Cardiac septum (tissue), 1 donor: ENCODE measurements at regions not wholly inside any gene's neighbourhood (a gene's known extent, or its start where the extent isn't known, plus 50 kb on each side); places are given as distances from the start of the nearest gene placed in this dataset.

Experiments used
- DNase-seq: peaks from one replicate; pipeline ENCODE4 v3.0.0-alpha.2; 2020; ENCODE audit warnings: low spot score
- intact Hi-C: fragments of 100-400 bp; cut with DNase I; formaldehyde crosslinking; loops from one replicate; pipeline ENCODE4 v1.14.0; 2022
- donor health status: DM: no; HTN: no; CAD: no.

DNA sequence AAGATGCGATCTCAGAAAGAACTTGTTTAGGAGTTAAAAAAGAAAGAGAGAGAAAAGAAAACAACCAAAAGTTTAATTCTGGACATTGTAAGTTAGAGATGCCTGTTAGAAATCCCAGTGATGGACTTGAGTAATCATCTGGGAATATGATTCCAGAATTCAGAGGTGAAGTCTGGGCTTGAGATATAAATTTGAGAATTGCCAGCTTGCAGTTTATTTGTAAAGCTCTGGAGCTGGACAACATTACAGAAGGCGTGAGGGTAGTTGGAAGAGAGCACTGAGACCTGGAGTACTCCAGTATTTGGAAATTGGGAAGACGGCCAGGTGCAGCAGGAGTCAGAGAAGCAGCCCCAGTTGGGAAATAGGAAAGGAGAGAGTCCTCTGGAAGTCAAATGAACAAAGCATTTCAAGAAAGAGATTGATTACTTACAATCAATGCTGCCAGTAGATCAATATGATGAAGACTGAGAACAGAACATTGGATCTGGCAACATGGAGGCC, 128.8 kb upstream of the ARHGAP28 start:
- intact Hi-C loops: no loop called here
- no peak for DNase-seq

- DNase-seq: no peak
- intact Hi-C loops: no loop called here
Measured at GRCh38 chr18:6601241-6601640, 128.3 kb upstream of the ARHGAP28 start.

- intact Hi-C loops: no loop called here
- DNase-seq: no peak
Measured at GRCh38 chr18:6602365-6602764, 127.2 kb upstream of the ARHGAP28 start.

- intact Hi-C loops: no loop called here
- no peak for DNase-seq
Measured at GRCh38 chr18:6604573-6604941, 125.0 kb upstream of the ARHGAP28 start.

DNA sequence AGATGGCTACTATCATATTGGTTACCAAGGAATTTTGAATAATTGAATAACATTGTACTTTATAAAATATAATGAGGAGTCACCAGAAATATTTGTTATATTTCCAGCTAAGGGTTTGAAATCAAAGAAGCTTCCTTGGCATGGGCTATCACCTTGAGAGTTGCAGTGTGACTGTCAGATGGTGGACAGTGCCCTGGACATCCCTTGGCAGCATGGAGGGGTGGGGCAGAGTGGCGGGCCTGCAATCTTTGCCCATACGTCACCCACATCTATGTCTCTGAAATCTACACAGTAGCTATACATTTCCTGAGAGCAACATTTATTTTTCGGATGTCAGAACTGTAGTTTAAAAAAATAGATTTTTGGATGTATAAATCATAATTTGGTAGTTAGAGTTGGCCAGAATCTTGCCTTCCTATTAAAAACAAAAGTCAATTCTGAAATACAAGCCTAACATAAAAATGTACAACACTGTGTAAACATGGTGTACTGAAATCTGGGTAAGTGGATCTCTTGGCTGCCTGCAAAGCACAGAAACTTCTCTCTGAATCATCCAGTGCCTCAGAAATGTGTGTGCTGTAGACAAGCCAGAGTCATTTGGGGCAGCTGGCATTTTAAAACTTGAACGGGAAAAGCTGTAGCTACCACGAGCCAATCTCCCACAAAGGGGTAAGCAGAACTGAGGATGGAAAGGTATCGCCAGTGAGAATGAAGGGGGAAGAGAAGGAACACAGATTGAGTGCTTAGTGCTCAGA, 124.2 kb upstream of the ARHGAP28 start:
- intact Hi-C loops: no loop called here
- no peak for DNase-seq

DNA sequence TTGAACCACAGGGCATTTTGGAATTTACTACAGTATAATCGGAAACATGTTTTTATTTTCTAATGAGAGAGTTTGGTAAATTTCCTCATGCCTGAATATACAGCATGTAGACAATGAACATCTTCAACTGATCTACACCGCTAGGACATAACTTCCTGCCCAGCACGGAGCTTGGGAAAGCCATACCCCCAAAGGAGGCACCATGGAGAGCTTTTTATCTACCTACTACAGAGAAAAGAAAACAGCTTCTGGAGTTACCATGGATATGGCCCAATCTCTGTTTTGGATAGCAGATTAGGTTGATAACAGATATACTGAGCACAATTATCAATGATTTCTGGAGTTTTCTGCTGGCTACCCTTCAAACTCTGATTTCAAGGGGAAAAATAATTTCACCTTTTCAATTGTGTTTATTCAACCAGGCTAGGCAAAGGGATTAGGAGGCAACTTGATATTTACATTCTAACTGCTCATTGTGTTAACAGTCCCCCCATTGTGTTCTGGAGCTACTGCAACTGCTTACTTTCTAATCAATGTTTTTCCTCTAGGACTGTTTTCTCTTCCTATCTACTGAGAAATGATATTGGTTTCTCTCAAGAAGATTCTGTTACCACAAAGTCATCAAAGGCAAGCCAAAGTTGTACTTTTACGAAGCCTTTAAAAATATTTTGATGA, 123.0 kb upstream of the ARHGAP28 start:
- intact Hi-C loops: no loop called here
- no peak for DNase-seq

GRCh38 chr18:6607343-6607742, 122.2 kb upstream of the ARHGAP28 start:
- DNase-seq: no peak
- intact Hi-C loops: no loop called here

DNA sequence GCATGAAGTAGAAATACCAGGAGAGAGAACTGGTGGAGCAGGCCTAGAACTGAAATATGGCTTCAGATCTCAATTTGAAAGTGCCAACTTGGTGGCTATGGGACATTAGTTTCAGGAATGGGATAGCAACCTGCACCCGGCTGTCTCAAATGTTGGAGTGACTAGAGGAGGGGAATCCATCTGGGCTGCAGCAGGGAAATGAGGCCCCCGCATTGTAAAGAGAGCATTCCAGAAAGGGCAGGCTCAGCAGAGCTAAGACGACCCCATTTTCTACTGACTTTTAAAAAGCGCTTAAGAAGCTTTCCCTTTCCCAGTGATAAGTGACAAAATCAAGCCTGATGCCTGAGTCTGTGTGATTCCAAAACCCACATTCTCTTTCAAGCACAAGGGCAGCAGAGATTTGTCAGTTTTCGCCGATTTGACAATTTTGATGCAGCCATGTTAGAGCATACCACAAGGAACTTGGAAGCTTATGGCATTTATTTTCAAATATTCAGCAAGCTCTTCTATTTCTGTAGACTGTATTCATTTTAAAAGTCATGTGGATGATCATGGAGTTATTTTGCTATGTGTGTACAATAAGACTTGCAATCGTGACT, 119.8 kb upstream of the ARHGAP28 start:
- intact Hi-C loops: no loop called here
- no peak for DNase-seq

- intact Hi-C loops: no loop called here
- no peak for DNase-seq
Measured at GRCh38 chr18:6610466-6610865, 119.0 kb upstream of the ARHGAP28 start.

DNA sequence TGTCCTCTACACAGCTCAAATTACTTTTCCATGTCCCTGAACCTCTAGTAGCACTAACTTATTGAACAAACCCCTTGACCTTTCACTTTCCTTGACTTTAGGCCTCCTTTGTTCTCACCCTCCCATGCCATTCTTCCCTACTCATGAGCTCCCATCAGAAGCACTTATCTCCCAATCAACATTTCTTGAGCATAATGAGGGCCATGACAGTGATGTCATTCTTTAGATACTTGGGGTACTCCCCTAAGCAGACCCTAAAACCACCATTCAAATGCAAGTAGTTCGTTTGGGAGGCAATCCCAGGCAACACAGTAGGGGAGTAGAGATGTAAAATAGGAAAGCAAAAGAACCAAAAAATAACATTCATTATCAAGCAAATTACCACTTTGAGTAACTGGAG, 115.9 kb upstream of the ARHGAP28 start:
- DNase-seq: no peak
- intact Hi-C loops: no loop called here

DNA sequence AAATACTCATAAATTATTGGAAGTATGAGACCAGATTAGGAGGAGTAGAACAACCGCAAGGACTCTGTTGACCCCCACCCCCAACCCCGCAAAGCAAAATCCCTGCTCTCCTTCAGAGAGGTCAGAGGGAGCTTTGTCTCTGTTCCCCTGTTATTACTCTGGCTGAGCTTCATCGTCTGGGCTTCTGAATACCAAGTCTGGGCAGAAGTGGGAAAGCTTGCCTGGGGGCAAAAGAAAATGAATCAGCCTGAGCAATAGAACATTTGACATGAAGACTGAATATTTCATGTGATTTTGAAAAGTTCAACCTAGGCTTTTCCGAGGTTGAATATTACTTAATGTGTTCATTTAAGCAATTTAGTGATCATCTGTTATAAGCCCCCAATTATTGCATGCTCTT, 114.6 kb upstream of the ARHGAP28 start:
- DNase-seq: no peak
- intact Hi-C loops: no loop called here

DNA sequence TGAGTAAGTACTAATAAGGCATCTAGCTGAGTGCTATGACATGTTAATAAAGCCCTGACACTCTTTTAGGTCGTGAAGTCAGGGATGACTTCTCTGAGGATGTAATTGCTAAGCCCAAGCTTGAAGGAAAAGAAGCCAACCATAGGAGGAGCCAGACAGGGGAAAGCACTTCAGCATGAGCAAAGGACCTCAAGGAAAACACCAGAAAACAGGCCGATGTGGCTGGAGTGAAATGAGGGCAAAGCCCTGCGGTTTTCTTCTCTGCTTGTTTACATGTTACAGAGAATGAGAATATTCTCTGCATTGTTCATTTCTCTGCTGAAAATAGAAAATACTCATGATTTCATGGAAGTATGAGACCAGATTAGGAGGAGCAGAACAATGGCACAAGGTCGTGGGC, 112.5 kb upstream of the ARHGAP28 start:
- no peak for DNase-seq
- intact Hi-C loops: no loop called here

GRCh38 chr18:6621437-6621836, 108.1 kb upstream of the ARHGAP28 start:
- no peak for DNase-seq
- intact Hi-C loops: loop anchor here (10.0 kb wide), 1 partner anchor 113 kb away; no protein-coding TSS in a partner anchor

DNA sequence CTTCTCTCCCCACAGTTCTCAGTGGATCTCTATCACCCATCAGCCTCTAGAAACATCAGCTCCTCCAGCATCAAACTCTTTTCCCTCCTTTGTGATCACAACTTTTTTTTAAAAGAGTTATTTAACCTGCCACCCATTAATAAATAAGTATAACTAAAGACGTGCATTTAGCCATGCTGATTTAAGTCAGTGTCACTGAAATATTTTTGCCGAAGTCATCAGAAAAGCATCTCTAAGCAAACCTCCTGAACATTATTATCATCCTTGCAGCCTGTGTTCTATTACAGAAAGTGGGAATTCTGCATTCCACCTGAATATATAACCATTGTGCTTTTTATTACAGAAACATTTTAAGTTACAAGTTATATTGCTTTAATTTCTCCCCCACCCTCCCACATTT, 106.2 kb upstream of the ARHGAP28 start:
- intact Hi-C loops: loop anchor here (10.0 kb wide), 1 partner anchor 112 kb away; no protein-coding TSS in a partner anchor
- no peak for DNase-seq

- DNase-seq: no peak
- intact Hi-C loops: loop anchor here (10.0 kb wide), 1 partner anchor 111 kb away; no protein-coding TSS in a partner anchor
Measured at GRCh38 chr18:6624271-6624660, 105.2 kb upstream of the ARHGAP28 start.

- no peak for DNase-seq
- intact Hi-C loops: loop anchor here (10.0 kb wide), 1 partner anchor 110 kb away; no protein-coding TSS in a partner anchor
Measured at GRCh38 chr18:6624661-6625311, 104.7 kb upstream of the ARHGAP28 start.

DNA sequence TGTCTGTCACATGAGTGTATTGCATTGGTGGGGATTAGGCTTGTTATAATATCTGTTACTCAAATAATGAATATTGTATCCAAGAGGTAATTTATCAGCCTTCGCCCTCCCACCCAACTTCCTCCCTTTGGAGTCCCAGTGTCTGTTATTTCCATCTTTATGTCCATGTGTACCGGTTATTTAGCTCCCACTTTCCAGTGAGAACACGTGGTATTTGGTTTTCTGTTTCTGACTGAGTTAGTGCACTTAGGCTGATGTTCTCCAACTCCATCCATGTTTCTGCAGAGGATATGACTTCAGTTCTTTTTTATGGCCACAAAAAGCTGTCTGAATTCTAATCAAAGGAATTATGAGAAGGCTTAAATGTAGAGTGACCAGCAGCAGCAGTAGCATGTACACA, 104.0 kb upstream of the ARHGAP28 start:
- intact Hi-C loops: loop anchor here (10.0 kb wide), 1 partner anchor 109 kb away; no protein-coding TSS in a partner anchor
- no peak for DNase-seq

GRCh38 chr18:6626457-6626856, 103.1 kb upstream of the ARHGAP28 start:
- no peak for DNase-seq
- intact Hi-C loops: loop anchor here (10.0 kb wide), 1 partner anchor 108 kb away; no protein-coding TSS in a partner anchor

GRCh38 chr18:6627645-6628044, 101.9 kb upstream of the ARHGAP28 start:
- intact Hi-C loops: loop anchor here (10.0 kb wide), 1 partner anchor 107 kb away; no protein-coding TSS in a partner anchor
- no peak for DNase-seq

DNA sequence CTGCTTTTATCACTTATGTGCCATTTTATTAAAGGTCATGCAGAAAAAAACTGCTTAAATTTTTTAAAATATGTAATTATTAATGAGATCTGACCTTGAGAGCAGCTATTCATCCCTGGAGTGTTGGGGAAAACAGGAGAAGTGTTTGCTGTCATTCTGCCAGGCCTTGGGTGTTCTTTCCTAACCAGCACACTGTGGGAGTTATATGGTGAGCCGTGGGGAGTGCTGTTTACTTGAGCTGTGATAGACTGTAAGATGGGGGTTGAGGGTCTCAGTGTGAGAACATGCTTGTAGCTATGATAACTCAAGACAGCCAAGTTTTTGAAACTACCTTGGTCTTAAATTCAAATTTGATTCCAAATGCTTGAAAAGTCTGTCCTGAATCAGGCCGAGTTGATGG, 101.3 kb upstream of the ARHGAP28 start:
- no peak for DNase-seq
- intact Hi-C loops: loop anchor here (10.0 kb wide), 1 partner anchor 107 kb away; no protein-coding TSS in a partner anchor
